SIG-M5 (cell line): ENCODE measurements at regions not wholly inside any gene's neighbourhood (a gene's known extent, or its start where the extent isn't known, plus 50 kb on each side); places are given as distances from the start of the nearest gene placed in this dataset.
"Not testable (repeated sequence)": the region's sequence is repeated elsewhere in the genome, so short reads cannot be mapped to it uniquely, and the experiment has no call there.

Source experiments
- DNase-seq: peaks from one replicate; lab custom pipeline; 2025; lab: John Stamatoyannopoulos, UW

DNA sequence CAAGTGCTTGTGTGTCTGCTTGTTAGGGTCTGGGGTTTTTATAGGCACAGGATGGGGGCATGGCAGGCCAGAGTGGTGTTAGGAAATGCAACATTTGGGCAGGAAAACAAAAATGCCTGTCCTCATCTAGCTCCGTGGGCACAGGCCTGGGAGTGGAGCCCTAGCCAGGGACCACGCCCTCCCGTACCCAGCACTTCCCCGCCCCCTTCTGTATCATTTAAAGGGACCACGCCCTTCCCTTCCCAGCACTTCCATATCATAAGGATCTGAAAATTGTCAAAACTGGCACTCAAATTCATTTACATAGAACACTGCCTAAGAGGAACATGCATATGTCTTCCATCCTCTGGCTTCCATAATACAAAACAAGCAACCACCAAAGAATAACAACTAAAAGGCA is 185.8 kb downstream of the B3GLCT start:
- no peak for DNase-seq

GRCh38 chr13:31394506-31394905 is 194.7 kb downstream of the B3GLCT start:
- no peak for DNase-seq

- DNase-seq, result no peak
Observed at GRCh38 chr13:31395090-31395489, 195.3 kb downstream of the B3GLCT start.

DNA sequence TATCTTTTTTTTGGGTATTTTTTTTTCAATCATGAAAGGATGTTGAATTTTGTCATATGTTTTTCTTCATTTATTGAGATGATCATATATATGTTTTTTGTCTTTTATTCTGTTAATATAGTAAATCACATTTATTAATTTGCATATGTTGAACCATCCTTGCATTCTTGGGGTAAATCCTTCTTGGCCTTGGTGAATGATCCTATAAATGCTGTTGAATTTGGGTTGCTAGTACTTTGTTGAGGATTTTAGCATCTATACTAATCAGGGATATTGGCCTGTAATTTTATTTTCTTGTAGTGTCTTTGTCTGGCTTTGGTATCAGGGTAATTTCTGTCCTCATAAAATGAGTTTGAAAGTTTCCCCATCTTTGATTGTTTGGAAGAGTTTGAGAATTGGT is 199.9 kb downstream of the B3GLCT start:
- DNase-seq, result no peak

DNA sequence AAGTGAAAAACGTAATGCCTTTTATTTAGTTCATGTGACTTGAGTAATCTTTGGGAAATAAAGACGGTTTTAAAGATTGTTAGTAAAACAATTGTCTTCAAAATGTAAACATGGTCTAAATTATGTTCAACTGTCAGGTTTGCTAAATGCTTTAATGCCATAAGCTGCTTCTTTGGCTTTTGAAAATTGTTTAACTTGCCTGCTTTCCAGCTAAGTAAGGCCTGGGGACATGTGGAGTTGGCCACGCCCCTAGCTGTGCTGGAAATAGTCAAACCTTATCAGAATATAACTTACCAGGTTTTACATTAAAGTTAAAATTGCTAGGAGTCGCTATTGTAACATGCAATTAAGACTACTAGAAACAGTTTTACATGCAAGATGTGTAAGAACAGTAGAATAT is 203.9 kb downstream of the B3GLCT start:
- DNase-seq, result not testable (repeated sequence)

DNA sequence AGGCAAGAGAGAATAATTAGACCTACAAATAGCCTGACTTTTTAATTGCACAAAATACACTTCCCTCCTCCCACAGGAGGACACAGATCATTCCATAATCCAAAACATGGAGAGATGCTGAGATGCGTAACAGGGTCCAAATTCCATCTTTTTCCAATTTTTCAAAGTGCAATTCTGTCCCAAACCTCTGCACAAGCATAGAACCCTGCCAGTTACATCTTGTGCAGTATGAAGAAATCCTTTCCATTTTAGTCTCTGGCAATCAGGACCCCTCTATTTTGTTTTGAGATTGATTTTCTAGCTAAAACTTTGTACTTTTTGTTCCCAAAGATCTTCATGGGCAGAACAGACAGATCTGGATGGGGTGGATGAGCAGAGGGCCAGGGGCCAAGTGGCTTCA is 209.2 kb downstream of the B3GLCT start:
- no peak for DNase-seq

DNA sequence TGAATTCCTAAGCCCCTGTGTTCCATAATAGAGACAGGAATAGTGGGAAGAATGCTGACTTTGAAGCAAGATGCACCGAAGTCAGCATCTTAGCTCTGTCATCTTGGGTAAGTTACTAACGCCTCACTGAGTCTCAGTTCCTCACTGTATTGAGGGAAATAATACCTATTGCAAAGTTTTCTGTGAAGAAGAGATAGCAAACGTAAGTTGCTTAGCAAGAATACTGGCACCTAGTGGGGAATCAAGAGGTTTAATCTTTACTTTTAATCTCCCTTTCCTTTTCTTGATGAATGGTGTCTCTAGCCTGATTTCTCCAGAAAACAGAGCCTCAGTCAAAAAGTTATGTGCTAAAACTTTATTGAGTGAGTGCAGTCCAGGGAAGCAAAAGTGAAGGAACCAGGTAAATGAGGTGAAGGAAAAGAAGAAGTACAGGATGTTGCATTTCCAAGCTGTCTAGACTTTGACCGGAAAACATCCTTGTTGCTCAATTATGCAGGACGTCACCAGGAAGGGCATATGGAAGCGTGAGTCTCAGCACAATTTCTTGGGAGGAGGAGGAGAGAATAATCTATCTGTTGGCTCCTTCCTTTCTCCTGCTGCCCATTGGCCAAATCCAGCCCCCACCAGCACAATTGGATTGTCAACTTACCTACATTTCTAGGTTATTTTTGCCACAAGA is 210.0 kb downstream of the B3GLCT start:
- no peak for DNase-seq

DNA sequence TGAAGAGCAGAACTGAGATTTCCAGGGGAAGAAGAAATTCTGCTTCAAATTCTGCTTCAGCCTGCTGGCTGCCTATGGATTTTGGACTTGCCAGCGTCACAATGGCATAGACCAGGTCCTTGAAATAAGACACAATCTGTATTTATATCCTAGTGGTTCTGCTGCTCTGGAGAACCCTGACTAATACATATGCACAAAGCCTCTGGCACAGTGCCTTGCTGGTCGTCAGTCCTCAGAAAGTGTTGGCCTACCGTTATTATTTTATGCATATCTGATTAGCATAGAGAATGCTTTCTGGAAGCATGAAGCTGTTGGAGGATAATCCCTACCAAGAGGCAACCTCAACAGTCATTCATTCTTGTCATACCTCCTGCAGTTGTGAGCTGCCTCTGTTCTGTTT is 213.7 kb downstream of the B3GLCT start:
- no peak for DNase-seq

GRCh38 chr13:31416066-31416465 is 216.3 kb downstream of the B3GLCT start:
- no peak for DNase-seq

- no peak for DNase-seq
Observed at GRCh38 chr13:31418186-31418585, 218.4 kb downstream of the B3GLCT start.

GRCh38 chr13:31421756-31422155 is 222.0 kb downstream of the B3GLCT start:
- DNase-seq, result no peak

GRCh38 chr13:31424130-31424729 is 224.5 kb downstream of the B3GLCT start:
- DNase-seq, result no peak

GRCh38 chr13:31426395-31426794 is 226.6 kb downstream of the B3GLCT start:
- DNase-seq, result no peak

DNA sequence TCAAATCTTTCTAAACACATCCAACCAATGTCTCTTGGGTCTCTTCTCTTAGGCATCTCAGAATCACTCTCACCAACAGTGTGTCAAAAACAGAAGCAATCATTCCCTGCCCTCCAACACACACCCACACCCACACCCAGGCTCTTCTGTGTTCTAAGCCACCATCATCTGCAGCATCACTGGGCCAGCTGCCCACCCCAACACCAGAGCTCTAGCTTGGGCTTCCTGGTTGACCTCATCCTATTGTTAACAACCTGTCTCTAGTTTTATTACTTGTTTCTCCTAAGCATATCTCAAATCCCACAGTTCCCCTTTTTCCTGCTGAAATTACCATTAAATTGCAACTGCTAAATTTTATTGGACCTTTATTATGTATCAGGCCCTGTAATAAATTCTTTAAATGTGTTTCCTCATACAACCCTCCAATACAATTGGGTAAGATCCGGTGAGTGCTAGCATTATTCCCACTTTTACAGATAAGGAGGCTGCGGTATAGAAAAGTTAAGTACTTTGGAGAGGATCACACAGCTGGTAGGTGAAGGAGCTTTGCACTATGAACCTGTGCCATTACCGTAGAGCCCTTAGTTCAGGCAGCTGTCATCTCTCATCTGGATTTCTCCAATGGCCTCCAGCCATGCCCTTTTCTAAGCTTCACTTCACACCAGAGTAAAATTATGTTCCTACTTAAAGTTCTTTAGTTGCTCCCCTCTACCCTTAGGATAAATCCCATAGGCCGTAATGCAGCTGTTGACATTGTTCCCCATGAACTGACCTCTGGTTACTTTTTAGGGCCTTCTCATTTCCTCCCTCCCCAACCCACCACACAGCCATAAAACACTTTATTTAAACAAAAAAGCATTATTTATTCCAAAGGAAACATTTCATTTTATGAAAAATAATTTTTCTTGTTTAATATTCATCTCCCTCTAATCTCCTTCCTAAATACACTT is 227.7 kb downstream of the B3GLCT start:
- no peak for DNase-seq

GRCh38 chr13:31431722-31432137 is 232.0 kb downstream of the B3GLCT start:
- no peak for DNase-seq

DNA sequence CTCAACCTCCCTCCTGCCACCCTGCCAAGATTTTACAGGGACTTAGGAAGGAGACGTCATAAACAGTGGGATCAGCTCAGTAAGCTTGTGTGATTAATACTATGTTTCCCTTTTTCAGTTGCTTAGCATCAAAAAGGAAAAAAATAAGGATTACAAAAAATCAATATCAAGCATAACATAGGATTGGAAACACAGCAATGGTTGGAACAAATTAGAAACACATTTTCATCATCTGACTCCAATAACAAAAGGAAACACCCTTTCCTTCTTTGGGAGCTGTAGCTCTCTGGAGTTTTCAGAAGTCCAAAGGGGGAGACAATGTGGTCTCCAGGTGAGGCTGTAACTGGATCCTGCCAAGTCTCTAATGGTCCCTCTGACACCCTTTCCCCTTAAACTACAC is 233.4 kb downstream of the B3GLCT start:
- no peak for DNase-seq

DNA sequence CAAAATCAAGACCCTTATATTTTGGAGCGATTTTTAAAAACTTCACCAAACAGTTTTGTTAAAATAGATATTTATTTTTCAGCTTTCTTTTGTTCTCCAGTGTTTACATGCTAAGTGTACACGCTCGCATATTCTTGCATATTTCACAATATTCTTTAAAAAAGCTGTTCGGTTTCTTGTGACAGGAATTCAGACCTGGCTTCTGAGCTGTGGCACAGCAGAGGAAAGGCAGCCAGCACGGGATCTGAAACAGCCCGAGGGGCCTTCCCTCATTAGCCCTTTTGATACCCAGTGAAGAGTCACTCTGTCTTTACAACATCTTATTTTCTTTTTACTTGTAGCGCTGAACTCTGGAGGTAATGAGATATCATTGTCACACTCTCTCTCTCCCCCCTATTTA is 234.0 kb downstream of the B3GLCT start:
- no peak for DNase-seq

GRCh38 chr13:31434613-31435012 is 234.8 kb downstream of the B3GLCT start:
- no peak for DNase-seq

- no peak for DNase-seq
Observed at GRCh38 chr13:31435536-31435935, 235.8 kb downstream of the B3GLCT start.

DNA sequence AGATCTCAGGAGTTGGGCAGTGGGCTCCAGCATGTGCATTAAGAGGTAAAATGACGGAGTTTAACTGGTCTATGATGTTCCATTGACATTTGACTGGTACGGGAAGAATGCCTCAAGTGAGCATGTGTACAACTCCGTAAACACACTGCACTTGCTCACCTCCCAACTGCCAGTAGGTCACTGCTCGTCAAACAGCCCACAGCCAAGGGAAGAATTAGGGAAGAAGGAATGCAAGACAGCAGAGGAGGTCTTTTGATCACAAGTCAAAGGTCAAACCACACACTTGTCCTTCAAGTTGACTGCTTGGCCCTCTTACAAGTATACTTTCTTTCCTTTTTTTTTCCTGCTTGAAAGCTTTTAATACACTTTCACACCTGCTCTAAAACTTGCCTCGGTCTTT is 236.7 kb downstream of the B3GLCT start:
- DNase-seq, result no peak

DNA sequence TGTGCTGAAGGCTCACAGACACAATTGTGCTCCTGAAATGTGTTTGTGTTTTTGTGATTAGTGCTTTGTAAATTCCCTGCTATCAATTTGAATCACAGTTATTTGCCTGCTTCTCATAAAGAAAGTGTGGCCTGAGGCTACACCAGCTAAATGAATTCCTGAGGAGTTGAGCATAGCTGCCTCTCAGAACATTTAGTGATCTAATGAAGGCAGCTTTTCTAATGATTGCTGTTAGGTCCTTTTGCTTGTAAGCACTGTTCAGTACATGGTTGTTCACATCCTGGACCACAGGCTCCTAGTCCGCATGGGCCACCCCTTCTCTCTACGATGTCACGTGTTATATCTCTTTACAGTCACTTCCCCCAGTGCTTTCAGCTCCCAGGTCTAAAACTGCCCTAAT is 238.2 kb downstream of the B3GLCT start:
- no peak for DNase-seq

- no peak for DNase-seq
Observed at GRCh38 chr13:31440132-31440531, 240.4 kb downstream of the B3GLCT start.
